ENCODE measurements at regions not wholly inside any gene's neighbourhood (a gene's known extent, or its start where the extent isn't known, plus 50 kb on each side); places are given as distances from the start of the nearest gene placed in this dataset.

- DNase-seq, result no peak
These were observed 176.7 kb upstream of the PPP2R2D start for GRCh38 chr10:131724169-131724545.

- DNase-seq, result no peak
These were observed 175.8 kb upstream of the PPP2R2D start for GRCh38 chr10:131724891-131725580.

- no peak for DNase-seq
These were observed 175.2 kb upstream of the PPP2R2D start for GRCh38 chr10:131725581-131726069.

GRCh38 chr10:131726076-131726880 lies 174.5 kb upstream of the PPP2R2D start:
- no peak for DNase-seq

- no peak for DNase-seq
These were observed 173.8 kb upstream of the PPP2R2D start for GRCh38 chr10:131726967-131727366.

- no peak for DNase-seq
These were observed 173.2 kb upstream of the PPP2R2D start for GRCh38 chr10:131727560-131727959.

GRCh38 chr10:131728286-131729228 lies 172.3 kb upstream of the PPP2R2D start:
- no peak for DNase-seq

- no peak for DNase-seq
These were observed 171.4 kb upstream of the PPP2R2D start for GRCh38 chr10:131729361-131729760.

GRCh38 chr10:131729938-131730660 lies 170.7 kb upstream of the PPP2R2D start:
- DNase-seq, result no peak

- DNase-seq, result no peak
These were observed 169.9 kb upstream of the PPP2R2D start for GRCh38 chr10:131730771-131731497.

- DNase-seq, result no peak
These were observed 168.8 kb upstream of the PPP2R2D start for GRCh38 chr10:131731780-131732630.

GRCh38 chr10:131732631-131733127 lies 168.1 kb upstream of the PPP2R2D start:
- DNase-seq, result no peak

- no peak for DNase-seq
These were observed 167.2 kb upstream of the PPP2R2D start for GRCh38 chr10:131733596-131733995.

GRCh38 chr10:131735577-131735976 lies 165.2 kb upstream of the PPP2R2D start:
- no peak for DNase-seq

- DNase-seq, result no peak
These were observed 164.4 kb upstream of the PPP2R2D start for GRCh38 chr10:131736321-131736980.

- DNase-seq, result no peak
These were observed 163.0 kb upstream of the PPP2R2D start for GRCh38 chr10:131737543-131738395.

- DNase-seq, result no peak
These were observed 162.4 kb upstream of the PPP2R2D start for GRCh38 chr10:131738396-131738735.

GRCh38 chr10:131739206-131739605 lies 161.6 kb upstream of the PPP2R2D start:
- DNase-seq, result no peak

- no peak for DNase-seq
These were observed 158.3 kb upstream of the PPP2R2D start for GRCh38 chr10:131742500-131742951.
